Ovary (tissue), 7 donors: ENCODE measurements at regions not wholly inside any gene's neighbourhood (a gene's known extent, or its start where the extent isn't known, plus 50 kb on each side); places are given as distances from the start of the nearest gene placed in this dataset.

Source experiments
- DNase-seq, 5 donors: peaks; one replicate each; pipeline ENCODE4 v3.0.0-alpha.2; 2019 to 2020
- H3K27ac ChIP-seq, 2 donors: fragments of 200-600 bp; one replicate each; pipeline versions ENCODE4 v1.5.1 to v1.8.0; 2019 to 2022
- H3K27me3 ChIP-seq: fragments of 200-600 bp; one replicate; pipeline ENCODE4 v1.8.0; 2022
- H3K36me3 ChIP-seq: fragments of 200-600 bp; sonication (generic); one replicate; pipeline ENCODE4 v1.5.1; 2019
- H3K4me1 ChIP-seq: one replicate; pipeline ENCODE4 v1.8.1; 2013; ENCODE audit warnings: mild to moderate bottlenecking, moderate library complexity; ENCODE audit not compliant: insufficient read depth
- H3K4me3 ChIP-seq: fragments of 200-600 bp; sonication (generic); one replicate; pipeline ENCODE4 v1.5.1; 2017
- H3K9me3 ChIP-seq, 2 donors: fragments of 200-600 bp in 1 of 2; sonication (generic) in 1 of 2; one replicate each; pipeline versions ENCODE4 v1.5.1 to v1.8.1; 2013 to 2019; ENCODE audit warnings: mild to moderate bottlenecking in 1 of 2, moderate library complexity in 1 of 2
- CTCF ChIP-seq, 3 donors: fragments of 450-650 bp in 2 of 3; fragments of 200-600 bp in 1 of 3; IDR thresholded peaks; one replicate each; pipeline versions ENCODE4 v1.5.1 to v1.8.0; 2016 to 2022; ENCODE audit warnings: antibody characterized with exemption in 3 of 3, mild to moderate bottlenecking in 1 of 3
- EP300 ChIP-seq: sonication (generic); formaldehyde crosslinking; IDR thresholded peaks from one replicate; pipeline ENCODE4 v1.6.1; 2017; ENCODE audit warnings: antibody characterized with exemption
- POLR2A ChIP-seq: fragments of 450-650 bp; IDR thresholded peaks from one replicate; pipeline ENCODE4 v1.6.1; 2017; ENCODE audit warnings: antibody characterized with exemption, mild to moderate bottlenecking, moderate library complexity
- WGBS, 3 donors: extraction: QIAGEN DNeasy Blood & Tissue Kit in 1 of 3; methylation state at CpG; one replicate each; pipeline versions ENCODE4 v1.1.5 to v1.1.7; 2013 to 2017; 5-methylcytosine and 5-hydroxymethylcytosine counted together
- intact Hi-C, 4 donors: fragments of 100-400 bp; cut with DNase I; formaldehyde crosslinking; loops; one replicate each; pipeline versions ENCODE4 v1.11.0 to v1.15.1; 2022 to 2023
- donor health status: DM: no; HTN: no; CAD: no; lungs with moderate emphysema.
- donor health status: DM: no; HTN: no; CAD: no.
- donor health status: Bipolar disorder and iron deficiency.
- donor health status: DM: no; HTN: no; CAD: no.
- donor health status: DM: yes; HTN: yes; CAD: no.

DNA sequence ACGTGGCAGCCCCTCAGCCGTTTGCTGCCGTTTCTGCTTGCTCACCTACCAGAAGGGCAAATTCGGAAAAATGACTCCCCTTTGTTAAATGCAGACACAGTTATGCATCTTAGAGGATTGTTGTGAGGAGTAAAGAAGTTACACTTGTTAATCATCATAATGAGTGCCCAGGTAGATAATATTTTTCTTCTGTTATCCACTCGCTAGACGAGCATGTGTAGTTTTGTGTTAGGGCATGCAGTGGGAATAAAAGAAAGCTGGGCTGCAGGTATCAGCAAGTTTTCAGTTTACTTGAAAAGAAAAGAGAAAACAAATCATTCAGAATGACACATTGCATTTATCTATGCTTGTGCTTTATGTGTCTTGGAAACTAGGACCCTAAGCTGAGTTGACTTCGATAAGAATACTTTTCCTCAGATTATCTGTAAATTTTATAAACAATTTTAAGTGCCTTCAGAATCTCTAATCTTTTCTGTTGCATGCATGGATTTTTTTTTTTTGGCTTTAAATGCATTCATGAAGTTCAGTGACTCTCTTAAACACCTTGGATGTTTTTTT, 365.3 kb downstream of the QKI start:
- TF ChIP-seq CTCF (IDR thresholded peaks at IDR 0.05) (no peak), EP300 (no peak), POLR2A (no peak)
- WGBS, 3 donors = 86 to 87% (median 87%) methylated on average over 7 of the region's 7 CpGs
- intact Hi-C loops = no loop called here
- Histone ChIP-seq H3K36me3 (no peaks in the 10 kb centered on the region), H3K4me1 (no peaks in the 10 kb centered on the region), H3K4me3 (no peak overlapping the region), H3K9me3 (no peaks in the 10 kb centered on the region), H3K27me3 (no peaks in the 10 kb centered on the region), H3K27ac (no peak overlapping the region)
- no peak for DNase-seq

GRCh38 chr6:163777716-163778115, 363.2 kb downstream of the QKI start:
- H3K9me3 ChIP-seq = no peaks in the 10 kb centered on the region
- H3K27me3 ChIP-seq = no peaks in the 10 kb centered on the region
- TF ChIP-seq EP300 (no peak), POLR2A (no peak), CTCF (IDR thresholded peaks at IDR 0.05) (no peak)
- no peak overlapping the region for H3K27ac ChIP-seq
- WGBS, 3 donors = 69 to 80% (median 71%) methylated on average over 1 of the region's 1 CpG
- H3K36me3 ChIP-seq = no peaks in the 10 kb centered on the region
- intact Hi-C loops = no loop called here
- H3K4me1 ChIP-seq = no peaks in the 10 kb centered on the region
- H3K4me3 ChIP-seq = no peak overlapping the region
- no peak for DNase-seq

DNA sequence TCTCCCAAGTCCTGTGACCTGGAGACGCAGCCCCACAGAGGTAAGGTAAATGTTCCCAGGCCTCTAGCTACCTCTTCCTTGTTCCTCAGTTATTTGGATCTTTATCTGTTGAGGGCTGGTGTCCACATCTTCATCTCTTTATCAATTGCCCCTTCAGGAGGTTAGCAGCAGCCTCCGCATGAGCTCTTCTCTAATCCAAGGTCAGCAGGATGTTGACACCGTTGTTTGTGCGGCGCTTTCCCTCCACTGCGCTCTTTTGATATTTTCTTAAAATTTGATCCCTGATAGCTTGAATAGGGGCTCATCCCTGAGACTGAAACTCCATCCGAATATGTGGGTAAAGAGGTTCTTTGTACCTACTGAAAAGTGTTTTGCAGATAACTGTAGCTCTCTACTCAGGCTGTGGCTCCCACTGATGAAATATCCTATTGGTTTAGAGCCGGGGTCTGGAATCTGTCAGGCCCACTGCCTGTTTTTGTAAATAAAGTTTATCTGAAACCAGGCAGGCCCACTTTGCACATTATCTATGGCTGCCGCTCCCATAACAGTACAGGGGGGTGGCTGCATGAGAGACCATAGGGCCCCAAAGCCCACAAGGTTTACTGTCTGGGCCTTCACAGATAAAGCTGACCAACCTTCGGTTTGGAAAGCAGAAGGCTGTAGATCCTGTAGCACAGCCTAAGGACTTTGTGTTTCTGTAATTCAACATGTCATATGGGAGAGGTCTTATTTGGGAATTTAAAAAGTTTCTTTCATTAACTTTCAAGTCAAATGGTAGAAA, 362.6 kb downstream of the QKI start:
- DNase-seq = no peak
- no peaks in the 10 kb centered on the region for H3K27me3 ChIP-seq
- no peak overlapping the region for H3K27ac ChIP-seq
- 77 to 86% (median 81%) methylated on average over 10 of the region's 10 CpGs for WGBS, 3 donors
- H3K36me3 ChIP-seq = no peaks in the 10 kb centered on the region
- TF ChIP-seq POLR2A (no peak), EP300 (no peak), CTCF (IDR thresholded peaks at IDR 0.05) (no peak)
- H3K9me3 ChIP-seq = no peaks in the 10 kb centered on the region
- H3K4me3 ChIP-seq = no peak overlapping the region
- no peaks in the 10 kb centered on the region for H3K4me1 ChIP-seq
- intact Hi-C loops = no loop called here

- Histone ChIP-seq H3K4me3 (no peak overlapping the region), H3K9me3 (no peaks in the 10 kb centered on the region), H3K4me1 (no peaks in the 10 kb centered on the region), H3K27ac (no peak overlapping the region), H3K27me3 (no peaks in the 10 kb centered on the region), H3K36me3 (no peaks in the 10 kb centered on the region)
- WGBS, 3 donors = 82 to 87% (median 83%) methylated on average over 5 of the region's 5 CpGs
- no peak for DNase-seq
- no peak for TF ChIP-seq EP300
- no peak for TF ChIP-seq CTCF (IDR thresholded peaks at IDR 0.05)
- TF ChIP-seq POLR2A = no peak
- intact Hi-C loops = no loop called here
These were observed 361.8 kb downstream of the QKI start for GRCh38 chr6:163776196-163776905.
